ENCODE measurements at regions not wholly inside any gene's neighbourhood (a gene's known extent, or its start where the extent isn't known, plus 50 kb on each side); places are given as distances from the start of the nearest gene placed in this dataset.
"Not testable (repeated sequence)": the region's sequence is repeated elsewhere in the genome, so short reads cannot be mapped to it uniquely, and the experiment has no call there.

GRCh38 chr6:150739711-150740349 lies 125.7 kb upstream of the MTHFD1L start:
- DNase-seq (ENCODE audit: low spot score), result no peak

GRCh38 chr6:150740453-150740852 lies 125.0 kb upstream of the MTHFD1L start:
- no peak for DNase-seq (ENCODE audit: low spot score)

GRCh38 chr6:150741633-150742200 lies 123.8 kb upstream of the MTHFD1L start:
- DNase-seq (ENCODE audit: low spot score), result no peak

- no peak for DNase-seq (ENCODE audit: low spot score)
These were observed 120.8 kb upstream of the MTHFD1L start for GRCh38 chr6:150744522-150745260.

- DNase-seq (ENCODE audit: low spot score), result no peak
These were observed 119.6 kb upstream of the MTHFD1L start for GRCh38 chr6:150745896-150746295.

- DNase-seq (ENCODE audit: low spot score), result no peak
These were observed 118.3 kb upstream of the MTHFD1L start for GRCh38 chr6:150747155-150747554.

- DNase-seq (ENCODE audit: low spot score), result no peak
These were observed 116.3 kb upstream of the MTHFD1L start for GRCh38 chr6:150749091-150749670.

GRCh38 chr6:150751296-150751695 lies 114.2 kb upstream of the MTHFD1L start:
- peak; percentile 24 for DNase-seq (ENCODE audit: low spot score)

- no peak for DNase-seq (ENCODE audit: low spot score)
These were observed 113.1 kb upstream of the MTHFD1L start for GRCh38 chr6:150752409-150752808.

- no peak for DNase-seq (ENCODE audit: low spot score)
These were observed 112.0 kb upstream of the MTHFD1L start for GRCh38 chr6:150753371-150754064.

- no peak for DNase-seq (ENCODE audit: low spot score)
These were observed 110.5 kb upstream of the MTHFD1L start for GRCh38 chr6:150755042-150755441.

- no peak for DNase-seq (ENCODE audit: low spot score)
These were observed 110.0 kb upstream of the MTHFD1L start for GRCh38 chr6:150755524-150755923.

- no peak for DNase-seq (ENCODE audit: low spot score)
These were observed 109.3 kb upstream of the MTHFD1L start for GRCh38 chr6:150756173-150756572.

- DNase-seq (ENCODE audit: low spot score), result not testable (repeated sequence)
These were observed 107.7 kb upstream of the MTHFD1L start for GRCh38 chr6:150757807-150758206.

- DNase-seq (ENCODE audit: low spot score), result no peak
These were observed 106.0 kb upstream of the MTHFD1L start for GRCh38 chr6:150759483-150759882.

GRCh38 chr6:150761771-150762170 lies 103.7 kb upstream of the MTHFD1L start:
- no peak for DNase-seq (ENCODE audit: low spot score)

- no peak for DNase-seq (ENCODE audit: low spot score)
These were observed 101.0 kb upstream of the MTHFD1L start for GRCh38 chr6:150764334-150765066.

- DNase-seq (ENCODE audit: low spot score), result no peak
These were observed 100.3 kb upstream of the MTHFD1L start for GRCh38 chr6:150765067-150765764.

GRCh38 chr6:150766201-150766997 lies 99.1 kb upstream of the MTHFD1L start:
- DNase-seq (ENCODE audit: low spot score), result no peak

- DNase-seq (ENCODE audit: low spot score), result no peak
These were observed 98.3 kb upstream of the MTHFD1L start for GRCh38 chr6:150767161-150767560.
